GM19397 (cell line): ENCODE measurements at regions not wholly inside any gene's neighbourhood (a gene's known extent, or its start where the extent isn't known, plus 50 kb on each side); places are given as distances from the start of the nearest gene placed in this dataset.
"Not testable (repeated sequence)": the region's sequence is repeated elsewhere in the genome, so short reads cannot be mapped to it uniquely, and the experiment has no call there.

Source experiments
- ATAC-seq: cut with Tn5 transposase; IDR thresholded peaks from one replicate; pipeline ENCODE4 v1.9.1; 2021; ENCODE audit warnings: mild to moderate bottlenecking, moderate library complexity; ENCODE audit not compliant: unreplicated experiment

- no peak for ATAC-seq
Observed at GRCh38 chr14:83133981-83134645, 1600.5 kb upstream of the SEL1L start.

- no peak for ATAC-seq
Observed at GRCh38 chr14:83140756-83141155, 1607.1 kb upstream of the SEL1L start.

GRCh38 chr14:83147006-83147405 is 1613.4 kb upstream of the SEL1L start:
- ATAC-seq: no peak

- ATAC-seq: no peak
Observed at GRCh38 chr14:83151571-83151970, 1617.9 kb upstream of the SEL1L start.

- ATAC-seq: no peak
Observed at GRCh38 chr14:83153081-83153480, 1619.4 kb upstream of the SEL1L start.

- no peak for ATAC-seq
Observed at GRCh38 chr14:83162361-83162929, 1628.8 kb upstream of the SEL1L start.

GRCh38 chr14:83163016-83163415 is 1629.4 kb upstream of the SEL1L start:
- ATAC-seq: no peak

- ATAC-seq: no peak
Observed at GRCh38 chr14:83164016-83164415, 1630.4 kb upstream of the SEL1L start.

- no peak for ATAC-seq
Observed at GRCh38 chr14:83164591-83164990, 1630.9 kb upstream of the SEL1L start.

GRCh38 chr14:83170165-83170564 is 1636.5 kb upstream of the SEL1L start:
- no peak for ATAC-seq

- ATAC-seq: no peak
Observed at GRCh38 chr14:83171761-83172160, 1638.1 kb upstream of the SEL1L start.

- ATAC-seq: no peak
Observed at GRCh38 chr14:83172363-83172762, 1638.7 kb upstream of the SEL1L start.

- no peak for ATAC-seq
Observed at GRCh38 chr14:83173687-83174086, 1640.0 kb upstream of the SEL1L start.

- ATAC-seq: no peak
Observed at GRCh38 chr14:83184531-83184930, 1650.9 kb upstream of the SEL1L start.

- not testable (repeated sequence) for ATAC-seq
Observed at GRCh38 chr14:83188311-83188710, 1654.7 kb upstream of the SEL1L start.

- ATAC-seq: no peak
Observed at GRCh38 chr14:83196236-83196635, 1662.6 kb upstream of the SEL1L start.

- no peak for ATAC-seq
Observed at GRCh38 chr14:83197271-83197670, 1663.6 kb upstream of the SEL1L start.

- ATAC-seq: no peak
Observed at GRCh38 chr14:83207550-83207949, 1673.9 kb upstream of the SEL1L start.

GRCh38 chr14:83208341-83208740 is 1674.7 kb upstream of the SEL1L start:
- no peak for ATAC-seq

- ATAC-seq: no peak
Observed at GRCh38 chr14:83217492-83217891, 1683.8 kb upstream of the SEL1L start.

GRCh38 chr14:83247924-83248639 is 1714.4 kb upstream of the SEL1L start:
- no peak for ATAC-seq

GRCh38 chr14:83251402-83251801 is 1717.7 kb upstream of the SEL1L start:
- ATAC-seq: no peak
